ENCODE measurements at regions not wholly inside any gene's neighbourhood (a gene's known extent, or its start where the extent isn't known, plus 50 kb on each side); places are given as distances from the start of the nearest gene placed in this dataset.

DNA sequence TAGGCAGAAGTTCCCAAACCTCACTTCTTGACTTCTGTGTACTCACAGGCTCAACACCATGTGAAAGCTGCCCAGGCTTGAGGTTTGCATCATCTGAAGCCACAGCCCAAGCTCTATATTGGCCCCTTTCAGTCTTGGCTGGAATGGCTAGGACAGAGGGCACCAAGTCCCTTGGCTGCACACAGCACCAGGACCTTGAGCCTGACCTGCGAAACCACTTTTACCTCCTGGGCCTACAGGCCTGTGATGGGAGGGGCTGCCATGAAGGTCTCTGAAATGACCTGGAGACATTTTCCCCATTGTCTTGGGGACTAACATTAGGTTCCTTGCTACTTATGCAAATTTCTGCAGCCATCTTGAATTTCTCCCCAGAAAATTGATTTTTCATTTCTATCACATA lies 288.3 kb upstream of the ZC3H12C start (continued):
- TF ChIP-seq EZH2 (IDR thresholded peaks at IDR 0.05; ENCODE audit: low read depth, unreplicated experiment) (no peak), JUNB (IDR thresholded peaks at IDR 0.05; ENCODE audit: unreplicated experiment) (no peak), STAT1 (IDR thresholded peaks at IDR 0.05; ENCODE audit: unreplicated experiment) (no peak)

DNA sequence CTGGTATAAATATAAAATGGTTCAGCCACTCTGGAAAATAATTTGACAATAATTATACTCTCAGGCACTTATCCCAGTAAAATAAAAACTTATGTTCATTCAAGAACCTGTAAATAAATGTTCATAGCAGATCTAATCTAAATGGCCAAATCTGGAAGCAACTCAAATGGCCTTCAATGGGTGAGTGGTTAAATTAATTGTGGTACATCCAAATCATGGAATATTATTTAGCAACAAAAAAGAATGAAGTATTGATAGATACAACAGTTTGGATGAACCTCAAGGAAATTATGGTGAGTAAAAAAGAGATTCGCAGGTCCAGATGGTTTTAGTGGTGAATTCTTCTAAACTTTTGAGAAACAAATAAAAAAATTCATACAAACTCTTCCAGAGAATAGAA lies 287.0 kb upstream of the ZC3H12C start:
- ATAC-seq = no peak
- Mint-ChIP-seq H3K27me3 (ENCODE audit: insufficient read depth, low read depth, poor library complexity) (no peaks in the 10 kb centered on the region), H3K27ac (no peak overlapping the region), H3K4me1 (no peaks in the 10 kb centered on the region), H3K36me3 (ENCODE audit: low read depth) (no peaks in the 10 kb centered on the region; the same call in 1 of the 3 replicates), H3K9me3 (peaks cover 8% of the 10 kb centered on the region; the same call in 2 of the 3 replicates), H3K4me3 (no peak overlapping the region)
- Histone ChIP-seq H4K20me1 (replicated peaks; ENCODE audit: insufficient read depth) (no peaks in the 10 kb centered on the region), H3K4me1 (ENCODE audit: insufficient read depth) (no peaks in the 10 kb centered on the region), H2AFZ (no peak overlapping the region), H3K9me2 (ENCODE audit: insufficient read depth) (peaks cover 7% of the 10 kb centered on the region; the same call in 1 of the 2 replicates), H3K36me3 (ENCODE audit: insufficient read depth) (no peaks in the 10 kb centered on the region), H3K79me2 (replicated peaks; ENCODE audit: insufficient read depth) (no peaks in the 10 kb centered on the region), H3K4me3 (no peak overlapping the region), H3K4me2 (no peak overlapping the region), H3K27me3 (ENCODE audit: insufficient read depth) (no peaks in the 10 kb centered on the region), H3F3A (replicated peaks; ENCODE audit: low read depth) (no peaks in the 10 kb centered on the region), H3K27ac (ENCODE audit: low read depth) (no peak overlapping the region)
- TF ChIP-seq EZH2phosphoT487 (IDR thresholded peaks at IDR 0.05; ENCODE audit: unreplicated experiment) (no peak), POLR2AphosphoS5 (IDR thresholded peaks at IDR 0.05; ENCODE audit: low read depth) (no peak), CREB1 (CRISPR knock-in tag; IDR thresholded peaks at IDR 0.05; ENCODE audit: low read depth) (no peak), JUNB (IDR thresholded peaks at IDR 0.05; ENCODE audit: unreplicated experiment) (no peak), NANOG (IDR thresholded peaks at IDR 0.05; ENCODE audit: borderline replicate concordance) (no peak), STAT1 (IDR thresholded peaks at IDR 0.05; ENCODE audit: unreplicated experiment) (no peak), ZNF114 (CRISPR knock-in tag; IDR thresholded peaks at IDR 0.05) (no peak), ZNF331 (CRISPR knock-in tag; IDR thresholded peaks at IDR 0.05; ENCODE audit: low read depth) (no peak), EZH2 (IDR thresholded peaks at IDR 0.05; ENCODE audit: low read depth, unreplicated experiment) (no peak)
- TF ChIP-seq, protein P1, sequence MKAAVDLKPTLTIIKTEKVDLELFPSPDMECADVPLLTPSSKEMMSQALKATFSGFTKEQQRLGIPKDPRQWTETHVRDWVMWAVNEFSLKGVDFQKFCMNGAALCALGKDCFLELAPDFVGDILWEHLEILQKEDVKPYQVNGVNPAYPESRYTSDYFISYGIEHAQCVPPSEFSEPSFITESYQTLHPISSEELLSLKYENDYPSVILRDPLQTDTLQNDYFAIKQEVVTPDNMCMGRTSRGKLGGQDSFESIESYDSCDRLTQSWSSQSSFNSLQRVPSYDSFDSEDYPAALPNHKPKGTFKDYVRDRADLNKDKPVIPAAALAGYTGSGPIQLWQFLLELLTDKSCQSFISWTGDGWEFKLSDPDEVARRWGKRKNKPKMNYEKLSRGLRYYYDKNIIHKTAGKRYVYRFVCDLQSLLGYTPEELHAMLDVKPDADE (IDR thresholded peaks at IDR 0.05) = no peak
- TF ChIP-seq, protein P2, sequence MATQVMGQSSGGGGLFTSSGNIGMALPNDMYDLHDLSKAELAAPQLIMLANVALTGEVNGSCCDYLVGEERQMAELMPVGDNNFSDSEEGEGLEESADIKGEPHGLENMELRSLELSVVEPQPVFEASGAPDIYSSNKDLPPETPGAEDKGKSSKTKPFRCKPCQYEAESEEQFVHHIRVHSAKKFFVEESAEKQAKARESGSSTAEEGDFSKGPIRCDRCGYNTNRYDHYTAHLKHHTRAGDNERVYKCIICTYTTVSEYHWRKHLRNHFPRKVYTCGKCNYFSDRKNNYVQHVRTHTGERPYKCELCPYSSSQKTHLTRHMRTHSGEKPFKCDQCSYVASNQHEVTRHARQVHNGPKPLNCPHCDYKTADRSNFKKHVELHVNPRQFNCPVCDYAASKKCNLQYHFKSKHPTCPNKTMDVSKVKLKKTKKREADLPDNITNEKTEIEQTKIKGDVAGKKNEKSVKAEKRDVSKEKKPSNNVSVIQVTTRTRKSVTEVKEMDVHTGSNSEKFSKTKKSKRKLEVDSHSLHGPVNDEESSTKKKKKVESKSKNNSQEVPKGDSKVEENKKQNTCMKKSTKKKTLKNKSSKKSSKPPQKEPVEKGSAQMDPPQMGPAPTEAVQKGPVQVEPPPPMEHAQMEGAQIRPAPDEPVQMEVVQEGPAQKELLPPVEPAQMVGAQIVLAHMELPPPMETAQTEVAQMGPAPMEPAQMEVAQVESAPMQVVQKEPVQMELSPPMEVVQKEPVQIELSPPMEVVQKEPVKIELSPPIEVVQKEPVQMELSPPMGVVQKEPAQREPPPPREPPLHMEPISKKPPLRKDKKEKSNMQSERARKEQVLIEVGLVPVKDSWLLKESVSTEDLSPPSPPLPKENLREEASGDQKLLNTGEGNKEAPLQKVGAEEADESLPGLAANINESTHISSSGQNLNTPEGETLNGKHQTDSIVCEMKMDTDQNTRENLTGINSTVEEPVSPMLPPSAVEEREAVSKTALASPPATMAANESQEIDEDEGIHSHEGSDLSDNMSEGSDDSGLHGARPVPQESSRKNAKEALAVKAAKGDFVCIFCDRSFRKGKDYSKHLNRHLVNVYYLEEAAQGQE (IDR thresholded peaks at IDR 0.05; ENCODE audit: unreplicated experiment) = no peak
- TF ChIP-seq, protein P3, sequence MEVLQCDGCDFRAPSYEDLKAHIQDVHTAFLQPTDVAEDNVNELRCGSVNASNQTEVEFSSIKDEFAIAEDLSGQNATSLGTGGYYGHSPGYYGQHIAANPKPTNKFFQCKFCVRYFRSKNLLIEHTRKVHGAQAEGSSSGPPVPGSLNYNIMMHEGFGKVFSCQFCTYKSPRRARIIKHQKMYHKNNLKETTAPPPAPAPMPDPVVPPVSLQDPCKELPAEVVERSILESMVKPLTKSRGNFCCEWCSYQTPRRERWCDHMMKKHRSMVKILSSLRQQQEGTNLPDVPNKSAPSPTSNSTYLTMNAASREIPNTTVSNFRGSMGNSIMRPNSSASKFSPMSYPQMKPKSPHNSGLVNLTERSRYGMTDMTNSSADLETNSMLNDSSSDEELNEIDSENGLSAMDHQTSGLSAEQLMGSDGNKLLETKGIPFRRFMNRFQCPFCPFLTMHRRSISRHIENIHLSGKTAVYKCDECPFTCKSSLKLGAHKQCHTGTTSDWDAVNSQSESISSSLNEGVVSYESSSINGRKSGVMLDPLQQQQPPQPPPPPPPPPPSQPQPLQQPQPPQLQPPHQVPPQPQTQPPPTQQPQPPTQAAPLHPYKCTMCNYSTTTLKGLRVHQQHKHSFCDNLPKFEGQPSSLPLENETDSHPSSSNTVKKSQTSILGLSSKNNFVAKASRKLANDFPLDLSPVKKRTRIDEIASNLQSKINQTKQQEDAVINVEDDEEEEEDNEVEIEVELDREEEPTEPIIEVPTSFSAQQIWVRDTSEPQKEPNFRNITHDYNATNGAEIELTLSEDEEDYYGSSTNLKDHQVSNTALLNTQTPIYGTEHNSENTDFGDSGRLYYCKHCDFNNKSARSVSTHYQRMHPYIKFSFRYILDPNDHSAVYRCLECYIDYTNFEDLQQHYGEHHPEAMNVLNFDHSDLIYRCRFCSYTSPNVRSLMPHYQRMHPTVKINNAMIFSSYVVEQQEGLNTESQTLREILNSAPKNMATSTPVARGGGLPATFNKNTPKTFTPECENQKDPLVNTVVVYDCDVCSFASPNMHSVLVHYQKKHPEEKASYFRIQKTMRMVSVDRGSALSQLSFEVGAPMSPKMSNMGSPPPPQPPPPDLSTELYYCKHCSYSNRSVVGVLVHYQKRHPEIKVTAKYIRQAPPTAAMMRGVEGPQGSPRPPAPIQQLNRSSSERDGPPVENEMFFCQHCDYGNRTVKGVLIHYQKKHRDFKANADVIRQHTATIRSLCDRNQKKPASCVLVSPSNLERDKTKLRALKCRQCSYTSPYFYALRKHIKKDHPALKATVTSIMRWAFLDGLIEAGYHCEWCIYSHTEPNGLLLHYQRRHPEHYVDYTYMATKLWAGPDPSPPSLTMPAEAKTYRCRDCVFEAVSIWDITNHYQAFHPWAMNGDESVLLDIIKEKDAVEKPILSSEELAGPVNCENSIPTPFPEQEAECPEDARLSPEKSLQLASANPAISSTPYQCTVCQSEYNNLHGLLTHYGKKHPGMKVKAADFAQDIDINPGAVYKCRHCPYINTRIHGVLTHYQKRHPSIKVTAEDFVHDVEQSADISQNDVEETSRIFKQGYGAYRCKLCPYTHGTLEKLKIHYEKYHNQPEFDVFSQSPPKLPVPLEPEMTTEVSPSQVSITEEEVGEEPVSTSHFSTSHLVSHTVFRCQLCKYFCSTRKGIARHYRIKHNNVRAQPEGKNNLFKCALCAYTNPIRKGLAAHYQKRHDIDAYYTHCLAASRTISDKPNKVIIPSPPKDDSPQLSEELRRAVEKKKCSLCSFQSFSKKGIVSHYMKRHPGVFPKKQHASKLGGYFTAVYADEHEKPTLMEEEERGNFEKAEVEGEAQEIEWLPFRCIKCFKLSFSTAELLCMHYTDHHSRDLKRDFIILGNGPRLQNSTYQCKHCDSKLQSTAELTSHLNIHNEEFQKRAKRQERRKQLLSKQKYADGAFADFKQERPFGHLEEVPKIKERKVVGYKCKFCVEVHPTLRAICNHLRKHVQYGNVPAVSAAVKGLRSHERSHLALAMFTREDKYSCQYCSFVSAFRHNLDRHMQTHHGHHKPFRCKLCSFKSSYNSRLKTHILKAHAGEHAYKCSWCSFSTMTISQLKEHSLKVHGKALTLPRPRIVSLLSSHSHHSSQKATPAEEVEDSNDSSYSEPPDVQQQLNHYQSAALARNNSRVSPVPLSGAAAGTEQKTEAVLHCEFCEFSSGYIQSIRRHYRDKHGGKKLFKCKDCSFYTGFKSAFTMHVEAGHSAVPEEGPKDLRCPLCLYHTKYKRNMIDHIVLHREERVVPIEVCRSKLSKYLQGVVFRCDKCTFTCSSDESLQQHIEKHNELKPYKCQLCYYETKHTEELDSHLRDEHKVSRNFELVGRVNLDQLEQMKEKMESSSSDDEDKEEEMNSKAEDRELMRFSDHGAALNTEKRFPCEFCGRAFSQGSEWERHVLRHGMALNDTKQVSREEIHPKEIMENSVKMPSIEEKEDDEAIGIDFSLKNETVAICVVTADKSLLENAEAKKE (CRISPR knock-in tag; IDR thresholded peaks at IDR 0.05) = no peak
- TF ChIP-seq, protein P4, sequence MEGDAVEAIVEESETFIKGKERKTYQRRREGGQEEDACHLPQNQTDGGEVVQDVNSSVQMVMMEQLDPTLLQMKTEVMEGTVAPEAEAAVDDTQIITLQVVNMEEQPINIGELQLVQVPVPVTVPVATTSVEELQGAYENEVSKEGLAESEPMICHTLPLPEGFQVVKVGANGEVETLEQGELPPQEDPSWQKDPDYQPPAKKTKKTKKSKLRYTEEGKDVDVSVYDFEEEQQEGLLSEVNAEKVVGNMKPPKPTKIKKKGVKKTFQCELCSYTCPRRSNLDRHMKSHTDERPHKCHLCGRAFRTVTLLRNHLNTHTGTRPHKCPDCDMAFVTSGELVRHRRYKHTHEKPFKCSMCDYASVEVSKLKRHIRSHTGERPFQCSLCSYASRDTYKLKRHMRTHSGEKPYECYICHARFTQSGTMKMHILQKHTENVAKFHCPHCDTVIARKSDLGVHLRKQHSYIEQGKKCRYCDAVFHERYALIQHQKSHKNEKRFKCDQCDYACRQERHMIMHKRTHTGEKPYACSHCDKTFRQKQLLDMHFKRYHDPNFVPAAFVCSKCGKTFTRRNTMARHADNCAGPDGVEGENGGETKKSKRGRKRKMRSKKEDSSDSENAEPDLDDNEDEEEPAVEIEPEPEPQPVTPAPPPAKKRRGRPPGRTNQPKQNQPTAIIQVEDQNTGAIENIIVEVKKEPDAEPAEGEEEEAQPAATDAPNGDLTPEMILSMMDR (conservative IDR thresholded peaks at IDR 0.05; ENCODE audit: low read depth in 2 of 2) = no peak
- DNase-seq (ENCODE audit: low spot score) = no peak
